ENCODE measurements at regions not wholly inside any gene's neighbourhood (a gene's known extent, or its start where the extent isn't known, plus 50 kb on each side); places are given as distances from the start of the nearest gene placed in this dataset.
"Not testable (repeated sequence)": the region's sequence is repeated elsewhere in the genome, so short reads cannot be mapped to it uniquely, and the experiment has no call there.

DNA sequence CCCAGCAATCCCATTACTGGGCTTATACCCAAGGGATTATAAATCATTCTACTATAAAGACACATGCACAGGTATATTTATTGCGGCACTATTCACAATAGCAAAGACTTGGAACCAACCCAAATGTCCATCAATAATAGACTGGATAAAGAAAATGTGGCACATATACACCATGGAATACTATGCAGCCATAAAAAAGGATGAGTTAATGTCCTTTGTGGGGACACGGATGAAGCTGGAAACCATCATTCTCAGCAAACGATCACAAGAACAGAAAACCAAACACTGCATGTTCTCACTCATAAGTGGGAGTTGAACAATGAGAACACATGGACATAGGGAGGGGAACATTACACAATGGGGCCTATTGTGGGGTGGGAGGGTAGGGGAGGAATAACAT, 224.4 kb upstream of the SERP2 start:
- DNase-seq (ENCODE audit: low spot score), result not testable (repeated sequence)

DNA sequence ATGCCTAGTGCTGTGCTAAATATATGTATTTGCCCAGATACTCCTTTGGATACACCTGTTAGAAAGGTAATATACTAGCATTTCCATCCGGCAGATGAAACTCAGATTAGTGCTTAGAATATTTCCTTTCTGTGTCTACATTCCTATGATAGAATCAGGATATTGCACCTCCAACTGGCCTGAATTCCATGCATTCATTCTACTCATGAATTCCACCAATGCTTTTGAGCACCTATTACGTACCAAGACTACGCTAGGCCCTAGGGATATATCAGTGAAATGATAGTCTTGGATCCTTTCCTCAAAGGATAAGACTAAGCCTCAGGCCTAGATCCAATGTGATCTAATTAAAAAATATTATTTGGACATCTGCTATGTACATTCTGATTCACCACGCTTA, 223.8 kb upstream of the SERP2 start:
- DNase-seq (ENCODE audit: low spot score), result no peak

- DNase-seq (ENCODE audit: low spot score), result no peak
Measured at GRCh38 chr13:44151474-44151873, 222.2 kb upstream of the SERP2 start.

- DNase-seq (ENCODE audit: low spot score), result no peak
Measured at GRCh38 chr13:44153496-44153895, 220.1 kb upstream of the SERP2 start.

- peak; percentile 63 for DNase-seq (ENCODE audit: low spot score)
Measured at GRCh38 chr13:44155422-44156293, 218.0 kb upstream of the SERP2 start.

DNA sequence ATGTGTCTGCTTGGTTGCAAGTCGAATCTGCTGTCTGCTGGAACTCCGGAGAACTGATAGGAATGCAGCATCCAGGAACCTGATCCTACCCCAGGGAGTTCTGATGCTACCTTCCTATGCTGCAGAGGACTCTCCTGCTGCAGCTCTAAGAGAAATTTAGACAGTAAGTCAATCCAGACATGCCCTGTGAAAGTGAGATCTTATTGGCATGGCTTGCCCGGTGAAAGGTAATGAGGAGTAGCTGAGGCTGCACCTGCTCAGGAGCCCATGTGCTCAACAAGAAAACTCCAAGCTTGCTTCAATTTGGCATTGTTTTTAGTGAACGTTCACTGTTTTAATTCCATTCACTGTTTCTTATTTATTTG, 217.3 kb upstream of the SERP2 start:
- no peak for DNase-seq (ENCODE audit: low spot score)

DNA sequence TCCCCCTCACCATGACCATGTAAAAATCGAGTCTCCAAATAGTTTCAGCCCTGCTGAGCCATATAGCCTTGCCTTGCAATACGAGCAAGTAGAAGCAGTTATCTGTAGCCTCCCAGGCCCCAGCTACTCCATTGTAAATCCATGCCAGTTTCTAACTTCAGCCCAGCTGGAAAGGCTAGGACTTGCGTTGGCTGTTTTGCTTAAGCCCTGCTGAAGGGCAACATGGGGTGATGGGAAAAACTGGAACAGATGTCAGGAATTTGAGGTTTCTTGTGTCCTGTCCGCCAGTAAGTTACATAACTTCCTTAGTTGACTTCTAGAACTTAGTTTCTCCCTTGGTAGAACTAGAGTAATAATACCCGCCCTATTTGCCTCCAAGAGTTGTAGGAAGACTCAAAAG, 216.0 kb upstream of the SERP2 start:
- DNase-seq (ENCODE audit: low spot score), result no peak

GRCh38 chr13:44158098-44158521, 215.5 kb upstream of the SERP2 start:
- no peak for DNase-seq (ENCODE audit: low spot score)

GRCh38 chr13:44158881-44159632, 214.6 kb upstream of the SERP2 start:
- no peak for DNase-seq (ENCODE audit: low spot score)

DNA sequence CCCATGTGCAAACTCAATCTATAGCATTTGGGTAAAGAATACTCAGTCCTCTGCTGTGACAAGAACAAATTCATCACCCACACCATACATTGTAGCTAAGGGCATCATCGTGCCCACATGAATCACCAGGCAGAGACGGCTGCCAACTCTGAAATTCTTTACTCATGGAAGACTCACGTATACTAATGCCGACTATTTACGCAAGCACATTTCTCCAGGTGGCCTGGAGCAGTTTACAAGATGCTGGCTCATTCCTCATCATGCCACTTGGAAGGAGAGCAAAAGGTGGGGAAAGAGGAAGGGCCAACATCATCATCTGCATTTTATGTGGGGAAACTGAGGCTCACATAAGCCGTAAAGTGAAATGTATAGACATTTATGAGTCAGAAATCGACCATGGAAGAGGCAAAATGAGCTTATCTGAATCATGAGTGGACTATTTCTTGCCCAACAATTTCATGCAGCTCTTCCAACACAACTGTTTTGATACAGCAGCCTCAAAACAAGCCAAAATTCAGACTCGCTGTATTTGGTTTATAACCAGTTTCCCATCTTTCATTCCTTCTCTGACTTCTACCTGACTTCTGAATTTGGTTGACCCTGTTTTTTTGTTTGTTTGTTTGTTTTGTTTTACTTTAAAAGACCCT, 213.9 kb upstream of the SERP2 start:
- DNase-seq (ENCODE audit: low spot score), result no peak

- DNase-seq (ENCODE audit: low spot score), result no peak
Measured at GRCh38 chr13:44160591-44161191, 212.9 kb upstream of the SERP2 start.

DNA sequence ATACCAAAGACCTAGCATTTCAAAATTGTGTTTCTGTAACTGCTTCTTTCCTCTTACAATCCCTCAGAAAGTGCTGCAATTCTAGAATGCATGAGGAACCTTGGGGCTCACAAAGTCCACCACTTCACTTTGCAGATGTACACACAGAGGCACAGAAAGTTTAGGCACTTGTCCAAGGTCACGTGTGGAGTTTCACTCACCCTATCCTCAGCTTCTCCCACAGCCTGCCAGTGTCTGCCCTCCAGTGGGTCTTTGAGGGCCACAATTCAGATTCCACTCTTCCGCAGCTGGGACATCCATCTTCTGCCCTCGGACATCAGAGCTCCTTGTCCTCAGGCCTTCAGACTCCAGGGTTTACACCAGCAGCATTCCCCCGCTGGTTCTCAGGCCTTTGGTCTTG, 210.5 kb upstream of the SERP2 start:
- DNase-seq (ENCODE audit: low spot score), result no peak

DNA sequence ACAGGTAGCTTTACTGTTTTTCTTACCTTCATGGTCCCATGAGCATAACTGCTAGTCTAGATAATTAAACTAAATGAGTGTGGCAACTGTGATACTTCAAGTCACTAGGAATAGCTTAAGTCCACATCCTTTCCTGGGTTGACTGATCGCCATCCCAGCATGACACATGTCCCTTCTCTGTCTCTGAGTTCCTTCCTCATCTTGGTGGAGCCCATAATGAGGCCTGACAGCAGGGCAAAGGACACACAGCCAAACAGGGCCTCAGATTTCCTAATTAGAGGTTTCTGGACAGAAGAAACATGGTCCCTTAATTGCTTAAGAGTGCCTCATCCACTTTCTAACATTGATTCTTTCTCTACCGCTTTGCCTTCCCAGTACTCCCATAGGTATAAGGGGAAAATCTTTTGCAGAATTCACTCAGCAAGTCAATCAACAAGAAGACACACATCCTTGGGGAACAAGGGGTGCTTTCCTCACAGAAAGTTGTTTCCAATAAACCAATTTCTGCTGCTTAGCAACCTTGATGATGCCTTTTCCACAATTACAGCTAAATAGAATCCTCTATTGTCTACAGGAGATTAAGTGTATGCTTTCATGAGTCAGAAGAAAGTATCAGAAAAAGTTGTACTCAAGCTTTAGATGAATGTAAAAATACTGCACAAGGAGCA, 208.3 kb upstream of the SERP2 start:
- no peak for DNase-seq (ENCODE audit: low spot score)

DNA sequence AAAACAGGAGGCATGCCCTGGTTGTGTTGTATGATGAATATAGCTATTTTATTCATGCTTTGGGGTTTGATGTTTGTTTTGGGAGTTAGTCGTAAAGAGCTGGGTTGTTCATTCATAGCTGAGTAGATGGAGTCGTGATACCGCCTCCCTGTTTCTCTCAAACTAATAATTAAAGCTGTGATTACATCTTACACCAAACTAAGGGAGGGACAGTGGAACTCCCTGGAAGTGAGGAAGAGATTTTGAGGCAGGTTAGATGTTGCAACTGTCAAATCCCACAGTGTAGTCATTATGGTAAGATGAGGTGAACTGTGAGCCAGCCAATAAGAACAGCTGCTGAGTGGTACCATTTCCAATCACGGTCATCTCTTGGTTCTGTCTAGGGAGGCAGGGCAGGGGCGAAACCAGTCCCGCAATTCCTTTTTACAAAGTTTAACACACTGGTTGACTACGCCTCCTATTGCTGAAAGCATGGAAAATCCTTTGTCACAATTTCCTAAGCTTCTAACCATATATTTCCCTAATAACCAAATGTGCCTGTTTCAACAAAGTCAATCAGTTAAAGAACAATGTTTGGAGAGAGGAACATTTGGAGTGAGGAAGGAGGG, 207.6 kb upstream of the SERP2 start:
- no peak for DNase-seq (ENCODE audit: low spot score)

- no peak for DNase-seq (ENCODE audit: low spot score)
Measured at GRCh38 chr13:44169018-44169911, 204.4 kb upstream of the SERP2 start.

GRCh38 chr13:44170731-44171130, 202.9 kb upstream of the SERP2 start:
- no peak for DNase-seq (ENCODE audit: low spot score)

DNA sequence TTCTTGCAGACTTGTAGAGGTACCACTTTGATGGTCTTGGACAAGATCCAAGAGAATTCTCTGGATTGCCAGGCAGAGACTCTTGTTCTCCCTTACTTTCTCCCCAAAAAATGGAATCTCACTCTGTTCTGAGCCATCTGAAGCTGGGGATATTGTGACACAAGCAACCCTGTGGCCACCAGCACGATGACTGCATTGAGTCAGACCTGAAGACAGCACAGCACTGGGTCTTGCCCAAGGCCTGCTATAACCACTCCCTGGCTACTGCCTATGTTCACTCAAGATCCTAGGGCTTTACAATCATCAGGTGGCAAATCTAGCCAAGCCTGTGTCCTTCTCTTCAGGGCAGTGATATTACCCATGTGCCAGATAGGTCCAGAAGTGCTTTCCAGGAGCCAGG, 202.5 kb upstream of the SERP2 start:
- DNase-seq (ENCODE audit: low spot score), result no peak

DNA sequence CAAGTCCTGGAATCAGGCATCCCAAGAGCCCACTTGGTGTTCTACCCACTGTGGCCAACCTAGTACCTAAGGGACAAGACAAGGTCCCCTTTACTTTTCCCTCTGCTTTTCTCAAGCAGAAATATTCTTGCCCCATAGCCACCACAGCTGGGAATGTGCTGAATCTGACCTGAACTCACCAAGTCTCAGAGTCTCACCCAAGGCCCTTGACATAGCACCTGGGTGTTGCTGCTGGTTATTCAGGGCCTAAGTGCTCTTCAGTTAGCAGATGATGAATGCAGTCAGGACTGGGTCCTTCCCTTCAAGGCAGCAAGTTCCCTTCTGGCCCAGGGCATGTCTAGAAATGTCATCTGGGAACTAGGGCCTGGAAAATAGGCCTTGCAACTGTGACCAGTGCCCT, 201.8 kb upstream of the SERP2 start:
- DNase-seq (ENCODE audit: low spot score), result no peak

- DNase-seq (ENCODE audit: low spot score), result no peak
Measured at GRCh38 chr13:44172281-44172810, 201.3 kb upstream of the SERP2 start.

GRCh38 chr13:44174769-44175425, 198.7 kb upstream of the SERP2 start:
- DNase-seq (ENCODE audit: low spot score), result no peak
